GM12872 (cell line): ENCODE measurements at regions not wholly inside any gene's neighbourhood (a gene's known extent, or its start where the extent isn't known, plus 50 kb on each side); places are given as distances from the start of the nearest gene placed in this dataset.

ENCODE experiments used
- CTCF ChIP-seq: IDR thresholded peaks from 3 replicates; pipeline ENCODE4 v1.5.1; 2011; ENCODE audit warnings: low read depth, mild to moderate bottlenecking, low read length, moderate library complexity; ENCODE audit not compliant: insufficient read depth

- no peak for TF ChIP-seq CTCF
Observed at GRCh38 chr9:81312346-81312745, 377.0 kb downstream of the TLE1 start.

- TF ChIP-seq CTCF = no peak
Observed at GRCh38 chr9:81308404-81308803, 380.9 kb downstream of the TLE1 start.

- no peak for TF ChIP-seq CTCF
Observed at GRCh38 chr9:81305561-81306182, 383.7 kb downstream of the TLE1 start.

- TF ChIP-seq CTCF = no peak
Observed at GRCh38 chr9:81303658-81304057, 385.7 kb downstream of the TLE1 start.

DNA sequence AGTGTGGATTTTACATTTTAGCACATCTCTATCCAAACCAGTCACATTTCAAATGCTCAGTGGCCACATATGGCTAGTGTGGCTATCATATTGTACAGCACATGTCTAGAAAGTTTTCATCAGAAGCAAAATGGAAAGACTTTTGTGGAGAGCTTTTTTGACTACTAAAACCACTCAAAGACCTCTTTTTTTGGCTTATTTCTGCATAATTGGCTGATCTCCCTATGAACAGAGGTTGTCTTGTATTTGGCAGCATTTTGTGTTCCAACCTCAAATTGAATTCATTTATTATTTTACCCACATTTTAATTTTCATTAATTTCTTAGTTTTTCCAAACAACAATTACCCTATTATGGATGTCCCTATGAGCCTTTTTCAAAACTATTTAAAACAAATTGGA lies 395.7 kb downstream of the TLE1 start:
- TF ChIP-seq CTCF = no peak

- TF ChIP-seq CTCF = no peak
Observed at GRCh38 chr9:81292056-81292805, 397.1 kb downstream of the TLE1 start.

DNA sequence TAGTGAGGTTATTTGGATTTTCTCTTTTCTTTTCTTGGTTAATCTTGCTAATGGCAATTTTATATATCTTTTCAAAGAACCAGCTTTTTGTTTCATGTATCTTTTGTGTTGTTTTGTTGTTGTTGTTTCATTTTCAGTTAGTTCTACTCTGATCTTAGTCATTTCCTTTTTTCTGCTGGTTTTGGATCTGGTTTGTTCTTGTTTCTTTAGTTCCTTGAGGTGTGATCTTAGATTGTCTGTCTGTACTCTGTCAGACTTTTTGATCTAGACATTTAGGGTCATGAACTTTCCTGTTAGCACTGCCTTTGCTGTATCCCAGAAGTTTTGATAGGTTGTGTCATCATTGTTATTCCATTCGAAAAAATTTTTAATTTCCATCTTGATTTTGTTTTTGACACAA lies 399.7 kb downstream of the TLE1 start:
- TF ChIP-seq CTCF = no peak
